ENCODE measurements at regions not wholly inside any gene's neighbourhood (a gene's known extent, or its start where the extent isn't known, plus 50 kb on each side); places are given as distances from the start of the nearest gene placed in this dataset.

GRCh38 chr3:157669416-157669815 lies 166.2 kb upstream of the VEPH1 start:
- no peaks in the 10 kb centered on the region for H3K36me3 ChIP-seq
- H3K27me3 ChIP-seq: no peaks in the 10 kb centered on the region
- peaks cover 21% of the 10 kb centered on the region for H3K4me1 ChIP-seq
- no peak for TF ChIP-seq CTCF (IDR thresholded peaks at IDR 0.05; ENCODE audit: low read depth, low read length)
- no peak overlapping the region for H3K4me3 ChIP-seq (ENCODE audit: low read depth, low read length)
- H3K9me3 ChIP-seq: no peaks in the 10 kb centered on the region
- no peak for DNase-seq

- Histone ChIP-seq H3K9me3 (no peaks in the 10 kb centered on the region), H3K4me1 (peaks cover 25% of the 10 kb centered on the region), H3K36me3 (no peaks in the 10 kb centered on the region), H3K27me3 (no peaks in the 10 kb centered on the region), H3K4me3 (ENCODE audit: low read depth, low read length) (no peak overlapping the region)
- no peak for TF ChIP-seq CTCF (IDR thresholded peaks at IDR 0.05; ENCODE audit: low read depth, low read length)
- no peak for DNase-seq
These were observed 164.3 kb upstream of the VEPH1 start for GRCh38 chr3:157667493-157667892.

GRCh38 chr3:157662171-157662570 lies 159.0 kb upstream of the VEPH1 start:
- no peak for TF ChIP-seq CTCF (IDR thresholded peaks at IDR 0.05; ENCODE audit: low read depth, low read length)
- no peak for DNase-seq
- Histone ChIP-seq H3K4me3 (ENCODE audit: low read depth, low read length) (no peak overlapping the region), H3K36me3 (no peaks in the 10 kb centered on the region), H3K4me1 (peaks cover 28% of the 10 kb centered on the region), H3K27me3 (no peaks in the 10 kb centered on the region), H3K9me3 (no peaks in the 10 kb centered on the region)

- no peaks in the 10 kb centered on the region; the same call in 1 of the 2 replicates for H3K36me3 ChIP-seq
- no peak for TF ChIP-seq CTCF (IDR thresholded peaks at IDR 0.05; ENCODE audit: low read depth, low read length)
- no peaks in the 10 kb centered on the region for H3K27me3 ChIP-seq
- DNase-seq: no peak
- peaks cover 34% of the 10 kb centered on the region for H3K4me1 ChIP-seq
- no peak overlapping the region for H3K4me3 ChIP-seq (ENCODE audit: low read depth, low read length)
- H3K9me3 ChIP-seq: peaks cover under 1% of the 10 kb centered on the region; the same call in 1 of the 2 replicates
These were observed 157.6 kb upstream of the VEPH1 start for GRCh38 chr3:157660847-157661246.

- TF ChIP-seq CTCF (IDR thresholded peaks at IDR 0.05; ENCODE audit: low read depth, low read length): no peak
These were observed 149.2 kb upstream of the VEPH1 start for GRCh38 chr3:157652366-157652765.

GRCh38 chr3:157650699-157651098 lies 147.5 kb upstream of the VEPH1 start:
- H3K4me3 ChIP-seq (ENCODE audit: low read depth, low read length): no peak overlapping the region
- H3K9me3 ChIP-seq: peaks cover 3% of the 10 kb centered on the region
- H3K27me3 ChIP-seq: no peaks in the 10 kb centered on the region
- no peaks in the 10 kb centered on the region; the same call in 1 of the 2 replicates for H3K36me3 ChIP-seq
- no peak for DNase-seq
- TF ChIP-seq CTCF (IDR thresholded peaks at IDR 0.05; ENCODE audit: low read depth, low read length): no peak
- no peaks in the 10 kb centered on the region for H3K4me1 ChIP-seq

More at GRCh38 chr3:157652366-157652765, 149.2 kb upstream of the VEPH1 start:
- H3K9me3 ChIP-seq: peaks cover 5% of the 10 kb centered on the region
- no peak overlapping the region for H3K4me3 ChIP-seq (ENCODE audit: low read depth, low read length)
- no peaks in the 10 kb centered on the region; the same call in 1 of the 2 replicates for H3K36me3 ChIP-seq
- no peaks in the 10 kb centered on the region for H3K27me3 ChIP-seq
- DNase-seq: no peak
- H3K4me1 ChIP-seq: peaks cover 8% of the 10 kb centered on the region
